ENCODE measurements at regions not wholly inside any gene's neighbourhood (a gene's known extent, or its start where the extent isn't known, plus 50 kb on each side); places are given as distances from the start of the nearest gene placed in this dataset.
"Not testable (repeated sequence)": the region's sequence is repeated elsewhere in the genome, so short reads cannot be mapped to it uniquely, and the experiment has no call there.

DNA sequence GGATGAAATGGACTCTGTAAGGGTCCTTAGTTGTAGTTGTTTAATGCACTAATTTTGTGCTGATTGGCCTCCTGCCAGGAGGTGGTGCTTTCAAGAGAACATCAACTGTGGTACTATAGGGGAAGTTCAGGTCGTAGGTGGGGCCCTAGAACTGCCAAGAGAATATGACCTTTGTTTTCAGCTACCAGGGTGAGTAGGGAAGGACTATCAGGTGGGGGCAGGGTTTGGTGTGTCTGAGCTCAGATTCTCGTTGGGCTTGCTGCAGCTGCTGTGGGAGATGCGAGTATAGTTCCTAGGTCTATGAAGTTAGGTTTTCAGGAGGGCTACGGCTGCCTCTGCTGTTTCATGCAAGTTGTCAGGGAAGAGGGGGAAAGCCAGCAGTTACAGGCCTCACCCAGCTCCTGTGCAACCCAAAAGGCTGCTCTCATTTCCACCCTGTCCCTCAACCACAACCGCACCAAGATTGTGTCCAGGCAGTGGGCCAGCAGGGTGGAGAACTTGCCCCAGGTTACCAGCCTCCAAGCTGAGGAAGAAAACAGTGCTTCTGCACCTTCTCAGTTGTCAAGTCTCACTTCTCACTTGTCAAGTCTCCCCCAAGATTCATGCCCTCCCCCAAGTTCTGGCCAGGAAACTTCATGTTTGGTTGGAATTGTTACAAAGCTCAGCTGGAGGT is 626.5 kb upstream of the MAP3K7 start:
- in situ Hi-C loops (cut with HindIII; ENCODE audit: low sequenced_read_pairs) = no loop called here

DNA sequence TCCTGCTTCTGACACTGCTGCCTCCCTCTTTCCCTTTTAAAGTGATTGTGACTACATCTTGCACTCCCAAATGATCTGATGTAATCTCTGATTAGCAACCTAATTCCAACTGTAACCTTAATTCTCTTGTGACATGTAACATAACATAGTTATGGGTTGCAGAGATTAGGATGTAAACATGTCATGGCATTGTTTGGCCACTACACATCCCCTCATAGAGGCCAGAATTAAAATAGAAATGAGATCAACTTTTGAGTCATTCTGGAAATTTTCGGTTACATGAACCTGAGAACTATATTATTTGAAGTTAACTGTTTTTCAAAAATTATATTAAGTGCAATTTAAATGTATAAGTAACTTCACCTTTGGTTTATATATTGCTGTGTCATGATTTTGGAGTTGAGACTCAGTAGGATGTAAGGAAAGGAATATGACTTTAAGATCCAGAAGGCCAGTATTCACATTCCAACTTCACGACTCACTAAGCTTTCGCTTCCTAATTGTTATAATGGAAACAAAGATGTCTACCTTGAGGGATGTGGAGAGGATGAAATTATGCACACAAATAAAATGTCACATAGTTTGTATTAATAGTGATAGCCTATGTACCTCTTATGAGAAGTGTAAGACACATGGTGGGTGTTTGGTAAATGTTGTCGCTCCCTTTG is 611.9 kb upstream of the MAP3K7 start:
- in situ Hi-C loops (cut with HindIII; ENCODE audit: low sequenced_read_pairs) = no loop called here

DNA sequence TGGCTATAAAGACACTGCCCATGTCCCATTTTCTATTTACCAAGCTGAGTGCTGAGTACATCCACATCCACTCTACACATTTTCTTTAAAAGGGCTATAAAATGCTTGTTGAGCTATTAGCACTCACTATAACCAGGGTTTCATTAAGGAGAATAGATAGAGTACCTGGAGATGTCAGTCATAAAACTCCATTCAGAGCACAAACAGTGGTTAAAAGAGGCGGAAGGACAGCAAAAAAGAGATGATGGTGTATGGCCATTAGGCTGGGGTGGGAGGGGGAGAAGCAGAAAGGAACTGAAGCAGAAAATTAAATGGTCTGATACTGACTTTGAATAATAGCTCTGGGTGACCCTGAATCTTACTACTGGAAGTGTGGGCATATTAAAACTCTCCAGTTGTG is 609.9 kb upstream of the MAP3K7 start:
- in situ Hi-C loops (cut with HindIII; ENCODE audit: low sequenced_read_pairs) = no loop called here

DNA sequence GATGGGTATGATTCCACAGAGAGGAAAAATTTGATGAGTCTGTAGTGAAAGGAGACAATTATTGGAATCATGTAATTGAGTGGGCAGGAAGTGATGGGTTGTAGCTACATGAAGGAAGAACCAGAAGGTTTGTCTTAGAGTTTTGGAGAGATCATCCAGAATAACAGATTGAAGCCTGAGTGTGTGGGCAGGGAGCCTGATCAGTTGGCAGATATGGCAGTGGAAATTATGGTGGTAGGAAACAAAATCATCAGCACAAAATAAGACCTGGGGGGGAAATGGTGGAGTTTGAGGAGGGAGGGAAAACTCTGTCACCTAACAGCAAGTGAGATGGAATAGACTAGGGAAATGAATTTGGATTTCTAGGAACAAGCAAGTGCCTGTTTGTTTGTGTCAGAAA is 606.6 kb upstream of the MAP3K7 start:
- in situ Hi-C loops (cut with HindIII; ENCODE audit: low sequenced_read_pairs) = no loop called here

DNA sequence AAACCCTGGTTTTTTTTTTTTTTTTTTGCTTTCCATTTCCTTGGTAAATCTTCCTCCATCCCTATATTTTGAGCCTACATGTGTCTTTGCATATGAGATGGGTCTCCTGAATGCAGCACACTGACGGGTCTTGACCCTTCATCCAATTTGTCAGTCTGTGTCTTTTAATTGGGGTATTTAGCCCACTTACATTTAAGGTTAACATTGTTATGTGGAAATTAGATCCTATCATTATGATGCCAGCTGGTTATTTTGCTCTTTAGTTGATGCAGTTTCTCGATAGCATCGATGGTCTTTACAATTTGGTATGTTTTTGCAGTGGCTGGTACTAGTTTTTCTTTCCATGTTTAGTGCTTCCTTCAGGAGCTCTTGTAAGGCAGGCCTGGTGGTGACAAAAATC is 603.2 kb upstream of the MAP3K7 start:
- in situ Hi-C loops (cut with HindIII; ENCODE audit: low sequenced_read_pairs) = not testable (repeated sequence)

DNA sequence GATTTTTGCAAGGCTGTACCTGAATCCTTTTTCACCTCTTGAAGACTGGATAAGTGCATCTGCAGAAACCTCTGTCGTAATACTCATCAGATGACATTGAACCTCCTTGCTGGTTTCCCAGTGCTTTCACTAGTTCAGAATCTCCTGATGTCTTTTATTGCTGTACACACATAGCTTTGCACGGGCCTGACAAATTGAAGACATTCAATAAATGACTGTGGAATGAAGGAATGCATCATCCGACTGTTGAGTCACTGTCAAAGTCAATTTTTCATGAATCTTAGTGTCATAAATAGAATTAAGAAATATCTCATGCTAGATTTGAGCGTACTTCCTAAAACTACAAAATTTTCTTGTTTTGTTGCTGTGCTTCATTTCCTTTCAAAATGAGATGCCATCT is 598.2 kb upstream of the MAP3K7 start:
- in situ Hi-C loops (cut with HindIII; ENCODE audit: low sequenced_read_pairs) = no loop called here

DNA sequence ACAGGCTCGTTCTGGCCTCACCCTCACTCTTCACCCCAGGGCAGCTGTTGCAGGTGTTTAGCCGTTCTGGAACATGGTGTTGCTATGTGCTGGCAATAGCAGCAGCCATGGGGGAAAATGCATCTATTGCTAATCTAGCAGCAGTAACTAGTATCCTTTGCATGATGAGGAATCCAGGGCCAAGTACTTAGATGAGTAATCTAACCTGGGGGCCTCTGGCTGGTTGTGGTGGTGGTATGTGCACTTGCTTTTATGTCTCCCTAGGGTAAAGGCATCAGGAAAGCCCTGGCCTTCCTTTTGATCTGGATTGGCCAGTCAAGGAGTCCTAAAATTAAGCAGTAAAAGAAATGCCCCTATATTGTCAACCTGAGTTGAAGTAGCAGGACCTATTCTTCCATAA is 594.5 kb upstream of the MAP3K7 start:
- in situ Hi-C loops (cut with HindIII; ENCODE audit: low sequenced_read_pairs) = no loop called here

GRCh38 chr6:91173651-91174050 is 586.8 kb upstream of the MAP3K7 start:
- in situ Hi-C loops (cut with HindIII; ENCODE audit: low sequenced_read_pairs) = no loop called here

GRCh38 chr6:91173186-91173585 is 586.3 kb upstream of the MAP3K7 start:
- in situ Hi-C loops (cut with HindIII; ENCODE audit: low sequenced_read_pairs) = no loop called here

GRCh38 chr6:91171754-91172462 is 585.0 kb upstream of the MAP3K7 start:
- in situ Hi-C loops (cut with HindIII; ENCODE audit: low sequenced_read_pairs) = no loop called here

DNA sequence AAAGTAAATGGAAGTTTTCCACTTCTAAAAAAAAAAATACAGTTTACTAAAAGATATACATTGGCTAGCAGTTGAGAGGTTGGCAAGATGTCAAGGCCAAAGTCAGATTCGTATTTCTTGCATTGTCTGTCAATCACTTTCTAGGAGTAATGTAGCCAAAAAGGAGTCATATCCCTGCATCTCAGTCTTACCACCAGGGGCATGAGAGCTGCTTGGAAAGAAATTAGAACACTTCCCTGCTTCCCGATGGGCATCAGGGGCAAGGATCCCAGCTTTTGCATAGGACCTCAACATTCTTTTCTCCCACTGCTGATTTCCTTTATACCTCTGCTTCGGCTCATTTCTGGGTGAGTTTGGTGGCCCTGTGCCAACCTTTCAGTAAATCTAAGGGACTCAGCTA is 581.0 kb upstream of the MAP3K7 start:
- in situ Hi-C loops (cut with HindIII; ENCODE audit: low sequenced_read_pairs) = no loop called here

DNA sequence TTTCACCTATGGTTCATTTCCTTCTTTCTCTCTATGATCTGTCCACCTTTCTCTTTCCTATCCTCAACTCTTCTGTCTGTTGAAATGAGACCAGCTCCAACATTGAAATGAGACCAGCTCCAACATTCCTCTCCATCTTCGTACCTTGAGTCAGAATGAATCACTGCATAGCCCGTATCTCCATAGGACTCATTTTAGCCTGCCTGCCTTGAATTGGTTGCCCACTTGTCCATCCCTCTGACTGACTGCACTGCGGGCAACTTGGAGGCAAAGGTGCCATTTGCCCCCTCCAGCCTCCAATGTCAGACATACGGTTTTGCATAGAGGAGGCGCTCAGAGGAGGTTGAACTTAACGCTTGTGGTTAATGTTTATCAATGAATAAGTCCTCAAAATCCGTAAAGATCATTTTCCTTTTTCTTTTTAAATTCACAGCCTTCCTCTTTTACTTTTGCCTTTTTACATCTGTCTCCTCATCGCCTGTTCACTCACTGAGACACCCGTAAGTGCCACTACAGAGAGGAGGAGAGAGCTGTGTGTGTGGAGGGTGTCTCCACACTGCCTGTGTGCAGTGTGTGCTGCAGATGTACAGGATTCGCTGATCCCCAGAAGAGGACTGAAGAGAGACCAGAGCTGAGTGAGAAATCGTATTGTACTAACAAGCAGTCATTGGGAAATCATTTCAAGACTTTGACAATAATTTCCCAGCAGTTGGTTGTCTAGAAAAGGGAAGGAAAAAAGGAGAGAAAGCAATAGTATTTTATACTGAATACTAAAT is 579.6 kb upstream of the MAP3K7 start:
- in situ Hi-C loops (cut with HindIII; ENCODE audit: low sequenced_read_pairs) = no loop called here

GRCh38 chr6:91164105-91164504 is 577.2 kb upstream of the MAP3K7 start:
- in situ Hi-C loops (cut with HindIII; ENCODE audit: low sequenced_read_pairs) = no loop called here

- in situ Hi-C loops (cut with HindIII; ENCODE audit: low sequenced_read_pairs) = no loop called here
Measured at GRCh38 chr6:91161246-91161645, 574.4 kb upstream of the MAP3K7 start.

GRCh38 chr6:91155129-91155785 is 568.4 kb upstream of the MAP3K7 start:
- in situ Hi-C loops (cut with HindIII; ENCODE audit: low sequenced_read_pairs) = no loop called here

GRCh38 chr6:91152824-91153223 is 566.0 kb upstream of the MAP3K7 start:
- in situ Hi-C loops (cut with HindIII; ENCODE audit: low sequenced_read_pairs) = no loop called here

DNA sequence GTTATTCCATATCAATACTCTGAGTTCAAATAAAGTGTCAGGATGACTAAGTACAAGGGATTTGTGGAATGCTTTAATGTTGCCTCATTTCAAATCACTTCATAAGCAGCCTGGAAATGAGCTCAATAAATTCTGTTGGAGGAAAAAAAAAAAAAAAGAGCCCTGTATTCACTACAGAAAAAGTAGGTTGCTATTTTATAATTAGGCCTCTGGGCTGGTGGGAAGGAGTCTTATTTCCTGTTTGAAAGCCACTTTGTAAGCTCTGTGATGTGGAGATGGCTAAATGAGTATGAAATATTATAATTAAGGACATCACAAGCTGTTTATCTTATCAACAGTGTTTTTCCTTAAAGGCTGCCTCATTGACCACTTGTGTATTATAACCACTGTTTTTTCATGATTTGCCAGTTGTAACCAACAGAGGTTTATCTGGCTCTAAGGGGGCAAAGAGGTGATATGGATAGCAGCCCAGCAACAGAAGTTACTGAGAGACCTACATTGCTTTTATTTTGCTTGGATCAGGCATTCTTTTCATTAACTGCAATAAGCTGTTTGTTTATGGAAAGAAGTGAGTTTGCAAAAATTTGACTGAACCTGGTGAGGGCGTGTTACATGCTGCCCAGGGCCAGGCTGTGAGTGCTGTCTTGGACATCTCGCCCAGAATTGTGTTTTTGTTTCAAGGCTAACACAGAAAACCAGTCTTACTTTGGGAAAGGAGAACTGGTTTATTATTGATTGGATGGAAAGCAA is 563.3 kb upstream of the MAP3K7 start:
- in situ Hi-C loops (cut with HindIII; ENCODE audit: low sequenced_read_pairs) = no loop called here

- in situ Hi-C loops (cut with HindIII; ENCODE audit: low sequenced_read_pairs) = no loop called here
Measured at GRCh38 chr6:91149246-91149955, 562.5 kb upstream of the MAP3K7 start.

GRCh38 chr6:91144126-91144525 is 557.3 kb upstream of the MAP3K7 start:
- in situ Hi-C loops (cut with HindIII; ENCODE audit: low sequenced_read_pairs) = no loop called here

DNA sequence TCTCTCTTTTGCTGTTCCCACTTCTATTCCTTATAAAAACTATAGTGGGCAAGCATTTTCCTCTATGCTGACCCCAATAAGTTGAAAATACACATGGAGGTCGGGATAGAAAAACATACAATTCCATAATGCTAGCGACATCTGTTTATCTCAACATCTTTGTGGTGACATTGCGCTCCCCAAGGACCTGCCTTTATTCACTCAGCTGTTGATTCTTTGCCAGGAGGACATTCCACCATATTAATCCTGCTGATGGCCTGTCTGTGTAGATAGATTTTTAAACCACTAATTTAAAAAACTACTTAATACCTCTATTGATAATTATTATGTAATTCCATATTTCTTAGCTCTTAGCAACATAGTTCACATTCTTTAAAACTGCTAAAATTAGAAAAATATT is 555.3 kb upstream of the MAP3K7 start:
- in situ Hi-C loops (cut with HindIII; ENCODE audit: low sequenced_read_pairs) = no loop called here
